ENCODE measurements at regions not wholly inside any gene's neighbourhood (a gene's known extent, or its start where the extent isn't known, plus 50 kb on each side); places are given as distances from the start of the nearest gene placed in this dataset.

DNA sequence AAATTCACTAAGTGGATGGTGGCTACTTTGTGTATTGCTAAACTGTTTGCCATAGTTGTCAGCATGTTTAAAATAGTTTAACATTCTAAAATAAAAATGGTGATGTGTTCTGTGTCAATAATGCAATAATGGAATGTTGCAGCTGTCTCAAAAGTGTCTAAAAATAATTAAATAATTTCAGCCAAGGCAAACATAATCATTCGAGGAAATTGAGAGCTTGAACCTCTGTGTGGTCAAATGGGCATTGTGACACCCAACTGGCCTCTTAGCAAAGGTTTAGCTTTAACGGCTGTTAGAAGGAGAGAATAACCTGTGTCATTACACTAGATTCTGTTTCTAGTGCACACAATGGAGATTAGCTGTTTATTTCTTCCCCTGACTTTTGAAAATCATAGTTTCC, 278.5 kb downstream of the TMEM167A start:
- CTCF ChIA-PET: no interaction called here

DNA sequence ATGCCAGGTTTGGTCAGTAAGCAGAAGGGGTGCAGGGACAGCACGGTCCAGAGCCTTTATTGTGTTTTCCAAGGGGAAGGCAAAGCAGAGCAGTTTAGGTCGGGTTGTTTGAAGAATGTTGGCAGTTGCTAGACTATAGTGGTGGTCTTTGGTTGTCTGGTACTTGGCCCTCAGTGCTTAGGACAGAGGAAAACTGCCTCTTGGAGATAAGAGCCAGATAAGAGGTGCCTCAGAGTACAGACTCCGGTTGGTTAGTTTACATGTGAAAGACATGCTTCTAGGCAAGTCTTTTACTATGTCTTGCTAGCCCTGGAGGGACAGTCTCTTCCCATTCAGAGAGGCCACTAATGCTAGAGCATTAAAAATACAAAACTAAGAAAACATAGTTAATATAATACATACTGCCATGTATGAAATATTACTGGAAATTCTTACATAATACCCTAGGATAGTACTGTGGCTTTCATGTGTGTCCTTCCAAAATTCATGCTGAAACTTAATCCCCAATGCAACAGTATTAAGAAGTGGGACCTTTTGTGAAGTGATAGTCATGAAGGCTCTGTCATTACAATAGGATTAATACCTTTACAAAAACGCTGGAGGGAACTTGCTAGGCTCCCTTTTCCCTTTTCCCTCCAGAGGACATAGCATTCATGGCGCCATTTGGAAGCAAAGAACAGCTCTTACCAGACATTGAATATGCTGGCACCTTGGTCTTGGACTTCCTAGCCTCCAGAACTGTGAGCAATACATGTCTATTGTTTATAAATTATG, 280.4 kb downstream of the TMEM167A start:
- intact Hi-C loops (cut with micrococcal nuclease; ENCODE audit: unreplicated experiment): no loop called here
- Histone ChIP-seq H3K9me3 (ENCODE audit: low read depth, low read length, poor library complexity, severe bottlenecking) (no peaks in the 10 kb centered on the region), H3K4me1 (ENCODE audit: insufficient read depth, low read length, poor library complexity, severe bottlenecking) (peaks cover 6% of the 10 kb centered on the region), H3K27ac (ENCODE audit: low read depth, low read length, poor library complexity, severe bottlenecking) (no peak overlapping the region), H3K4me3 (ENCODE audit: low read depth, low read length, poor library complexity, severe bottlenecking) (no peak overlapping the region), H3K27me3 (replicated peaks; ENCODE audit: insufficient read depth, low read depth, low read length, poor library complexity) (no peaks in the 10 kb centered on the region), H3K36me3 (ENCODE audit: insufficient read depth, low read length, poor library complexity, severe bottlenecking) (no peaks in the 10 kb centered on the region)
- no peak for DNase-seq (ENCODE audit: low spot score)
- no TSS peak for BruUV-seq (replicated peaks)
- POLR2A ChIA-PET (ENCODE audit: low non-redundant PET): interaction anchor here (0.6 kb wide), 1 partner anchor 611 kb away, joined by 8 read pairs; no protein-coding TSS in a partner anchor
- CTCF ChIA-PET: no interaction called here
- TF ChIP-seq EZH2 (IDR thresholded peaks at IDR 0.05; ENCODE audit: borderline replicate concordance, low read depth, low read length, poor library complexity, severe bottlenecking): no peak
- no peak for TF ChIP-seq CTCF (conservative IDR thresholded peaks at IDR 0.05; ENCODE audit: low read depth, low read length)

More for the DNA sequence above, 278.5 kb downstream of the TMEM167A start:
- no peak for TF ChIP-seq EZH2 (IDR thresholded peaks at IDR 0.05; ENCODE audit: borderline replicate concordance, low read depth, low read length, poor library complexity, severe bottlenecking)
- POLR2A ChIA-PET (ENCODE audit: low non-redundant PET): no interaction called here
- no peak overlapping the region for H3K4me3 ChIP-seq (ENCODE audit: low read depth, low read length, poor library complexity, severe bottlenecking)
- no peaks in the 10 kb centered on the region for H3K27me3 ChIP-seq (replicated peaks; ENCODE audit: insufficient read depth, low read depth, low read length, poor library complexity)
- H3K36me3 ChIP-seq (ENCODE audit: insufficient read depth, low read length, poor library complexity, severe bottlenecking): no peaks in the 10 kb centered on the region
- no peaks in the 10 kb centered on the region for H3K9me3 ChIP-seq (ENCODE audit: low read depth, low read length, poor library complexity, severe bottlenecking)
- no peaks in the 10 kb centered on the region for H3K4me1 ChIP-seq (ENCODE audit: insufficient read depth, low read length, poor library complexity, severe bottlenecking)
- BruUV-seq (replicated peaks): no TSS peak
- no peak for DNase-seq (ENCODE audit: low spot score)
- intact Hi-C loops (cut with micrococcal nuclease; ENCODE audit: unreplicated experiment): no loop called here
- H3K27ac ChIP-seq (ENCODE audit: low read depth, low read length, poor library complexity, severe bottlenecking): no peak overlapping the region

- BruUV-seq (replicated peaks): no TSS peak
- TF ChIP-seq EZH2 (IDR thresholded peaks at IDR 0.05; ENCODE audit: borderline replicate concordance, low read depth, low read length, poor library complexity, severe bottlenecking) (no peak), CTCF (conservative IDR thresholded peaks at IDR 0.05; ENCODE audit: low read depth, low read length) (no peak)
- POLR2A ChIA-PET (ENCODE audit: low non-redundant PET): no interaction called here
- CTCF ChIA-PET: interaction anchor here (1.1 kb wide), 1 partner anchor 28 kb away, joined by 3 read pairs; no protein-coding TSS in a partner anchor
- H3K27me3 ChIP-seq (replicated peaks; ENCODE audit: insufficient read depth, low read depth, low read length, poor library complexity): no peaks in the 10 kb centered on the region
- H3K9me3 ChIP-seq (ENCODE audit: low read depth, low read length, poor library complexity, severe bottlenecking): no peaks in the 10 kb centered on the region
- H3K36me3 ChIP-seq (ENCODE audit: insufficient read depth, low read length, poor library complexity, severe bottlenecking): no peaks in the 10 kb centered on the region
- no peak overlapping the region for H3K27ac ChIP-seq (ENCODE audit: low read depth, low read length, poor library complexity, severe bottlenecking)
- no peak overlapping the region for H3K4me3 ChIP-seq (ENCODE audit: low read depth, low read length, poor library complexity, severe bottlenecking)
- DNase-seq (ENCODE audit: low spot score): no peak
- peaks cover 16% of the 10 kb centered on the region for H3K4me1 ChIP-seq (ENCODE audit: insufficient read depth, low read length, poor library complexity, severe bottlenecking)
- intact Hi-C loops (cut with micrococcal nuclease; ENCODE audit: unreplicated experiment): loop anchor here (5.0 kb wide), 1 partner anchor 443 kb away; no protein-coding TSS in a partner anchor
Measured at GRCh38 chr5:82794876-82795275, 282.3 kb downstream of the TMEM167A start.

All from A673 (cell line).